8988T (cell line): ENCODE measurements at regions not wholly inside any gene's neighbourhood (a gene's known extent, or its start where the extent isn't known, plus 50 kb on each side); places are given as distances from the start of the nearest gene placed in this dataset.
A peak's percentile ranks its signal among the peaks of the same experiment; 100 is the strongest.
"Not testable (repeated sequence)": the region's sequence is repeated elsewhere in the genome, so short reads cannot be mapped to it uniquely, and the experiment has no call there.

Source experiments
- DNase-seq: peaks from one replicate; pipeline ENCODE4 v3.0.0; 2011

GRCh38 chr11:106152013-106152412, 74.6 kb downstream of the AASDHPPT start:
- no peak for DNase-seq

GRCh38 chr11:106152824-106153223, 75.4 kb downstream of the AASDHPPT start:
- DNase-seq: no peak

- DNase-seq: peak; percentile 10
Measured at GRCh38 chr11:106156290-106156937, 79.0 kb downstream of the AASDHPPT start.

- no peak for DNase-seq
Measured at GRCh38 chr11:106158406-106158805, 80.9 kb downstream of the AASDHPPT start.

GRCh38 chr11:106159836-106160235, 82.4 kb downstream of the AASDHPPT start:
- no peak for DNase-seq

- DNase-seq: no peak
Measured at GRCh38 chr11:106160494-106160893, 83.0 kb downstream of the AASDHPPT start.

- DNase-seq: no peak
Measured at GRCh38 chr11:106161775-106162634, 84.5 kb downstream of the AASDHPPT start.

GRCh38 chr11:106167085-106167484, 89.6 kb downstream of the AASDHPPT start:
- DNase-seq: no peak

- DNase-seq: no peak
Measured at GRCh38 chr11:106172386-106172991, 95.0 kb downstream of the AASDHPPT start.

- no peak for DNase-seq
Measured at GRCh38 chr11:106173291-106173690, 95.8 kb downstream of the AASDHPPT start.

- DNase-seq: not testable (repeated sequence)
Measured at GRCh38 chr11:106174003-106174402, 96.5 kb downstream of the AASDHPPT start.

GRCh38 chr11:106176817-106177216, 99.4 kb downstream of the AASDHPPT start:
- no peak for DNase-seq

GRCh38 chr11:106177311-106177710, 99.8 kb downstream of the AASDHPPT start:
- no peak for DNase-seq

GRCh38 chr11:106178361-106178760, 100.9 kb downstream of the AASDHPPT start:
- DNase-seq: no peak

GRCh38 chr11:106179048-106179447, 101.6 kb downstream of the AASDHPPT start:
- DNase-seq: no peak

GRCh38 chr11:106186630-106187029, 109.2 kb downstream of the AASDHPPT start:
- no peak for DNase-seq

- DNase-seq: no peak
Measured at GRCh38 chr11:106187860-106188456, 110.5 kb downstream of the AASDHPPT start.

GRCh38 chr11:106193956-106194355, 116.5 kb downstream of the AASDHPPT start:
- DNase-seq: no peak

- no peak for DNase-seq
Measured at GRCh38 chr11:106197438-106197837, 120.0 kb downstream of the AASDHPPT start.

- no peak for DNase-seq
Measured at GRCh38 chr11:106202935-106203620, 125.6 kb downstream of the AASDHPPT start.

GRCh38 chr11:106208760-106209159, 131.3 kb downstream of the AASDHPPT start:
- no peak for DNase-seq

GRCh38 chr11:106212081-106212480, 134.6 kb downstream of the AASDHPPT start:
- DNase-seq: no peak

GRCh38 chr11:106216281-106216680, 138.8 kb downstream of the AASDHPPT start:
- no peak for DNase-seq
